ENCODE measurements at regions not wholly inside any gene's neighbourhood (a gene's known extent, or its start where the extent isn't known, plus 50 kb on each side); places are given as distances from the start of the nearest gene placed in this dataset.

DNA sequence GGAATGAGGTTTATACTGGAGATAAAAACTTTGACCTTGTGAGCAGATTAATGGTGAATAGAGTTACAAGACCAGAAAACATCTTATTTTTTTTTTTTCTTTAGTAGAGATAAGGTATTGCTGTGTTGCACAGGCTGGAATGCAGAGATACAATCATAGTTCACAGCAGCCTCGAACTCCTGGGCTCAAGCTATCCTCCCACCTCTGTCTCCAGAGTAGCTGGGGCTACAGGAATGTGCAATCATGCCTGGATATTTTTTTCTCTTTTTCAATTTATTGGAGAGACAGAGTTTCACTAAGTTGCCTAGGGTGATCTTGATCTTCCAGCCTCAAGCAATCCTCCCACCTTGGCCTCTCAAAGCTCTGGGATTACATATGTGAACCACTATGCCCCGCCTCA is 2139.1 kb downstream of the PCDH9 start:
- TF ChIP-seq, protein P1, sequence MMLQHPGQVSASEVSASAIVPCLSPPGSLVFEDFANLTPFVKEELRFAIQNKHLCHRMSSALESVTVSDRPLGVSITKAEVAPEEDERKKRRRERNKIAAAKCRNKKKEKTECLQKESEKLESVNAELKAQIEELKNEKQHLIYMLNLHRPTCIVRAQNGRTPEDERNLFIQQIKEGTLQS (IDR thresholded peaks at IDR 0.05): no peak
- TF ChIP-seq FOXA1 (IDR thresholded peaks at IDR 0.05) (no peak), YY1 (IDR thresholded peaks at IDR 0.05) (no peak), HNF4A (conservative IDR thresholded peaks at IDR 0.05) (no peak), REST (IDR thresholded peaks at IDR 0.05) (no peak), SP1 (IDR thresholded peaks at IDR 0.05) (no peak), EGR1 (IDR thresholded peaks at IDR 0.05; ENCODE audit: low read depth in 2 of 2) (no peak), JUND (IDR thresholded peaks at IDR 0.05) (no peak), FOXA2 (IDR thresholded peaks at IDR 0.05) (no peak), HNF4G (IDR thresholded peaks at IDR 0.05) (no peak), GABPA (IDR thresholded peaks at IDR 0.05 in 1 of 2, conservative IDR thresholded peaks at IDR 0.05 in 1 of 2) (no peak), MAX (IDR thresholded peaks at IDR 0.05) (no peak), RAD21 (IDR thresholded peaks at IDR 0.05) (no peak), TAF1 (conservative IDR thresholded peaks at IDR 0.05) (no peak), RXRA (IDR thresholded peaks at IDR 0.05) (no peak), NR2F2 (IDR thresholded peaks at IDR 0.05) (no peak)
- TF ChIP-seq, protein P2, sequence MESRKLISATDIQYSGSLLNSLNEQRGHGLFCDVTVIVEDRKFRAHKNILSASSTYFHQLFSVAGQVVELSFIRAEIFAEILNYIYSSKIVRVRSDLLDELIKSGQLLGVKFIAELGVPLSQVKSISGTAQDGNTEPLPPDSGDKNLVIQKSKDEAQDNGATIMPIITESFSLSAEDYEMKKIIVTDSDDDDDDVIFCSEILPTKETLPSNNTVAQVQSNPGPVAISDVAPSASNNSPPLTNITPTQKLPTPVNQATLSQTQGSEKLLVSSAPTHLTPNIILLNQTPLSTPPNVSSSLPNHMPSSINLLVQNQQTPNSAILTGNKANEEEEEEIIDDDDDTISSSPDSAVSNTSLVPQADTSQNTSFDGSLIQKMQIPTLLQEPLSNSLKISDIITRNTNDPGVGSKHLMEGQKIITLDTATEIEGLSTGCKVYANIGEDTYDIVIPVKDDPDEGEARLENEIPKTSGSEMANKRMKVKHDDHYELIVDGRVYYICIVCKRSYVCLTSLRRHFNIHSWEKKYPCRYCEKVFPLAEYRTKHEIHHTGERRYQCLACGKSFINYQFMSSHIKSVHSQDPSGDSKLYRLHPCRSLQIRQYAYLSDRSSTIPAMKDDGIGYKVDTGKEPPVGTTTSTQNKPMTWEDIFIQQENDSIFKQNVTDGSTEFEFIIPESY (IDR thresholded peaks at IDR 0.05): no peak
- TF ChIP-seq, protein P3, sequence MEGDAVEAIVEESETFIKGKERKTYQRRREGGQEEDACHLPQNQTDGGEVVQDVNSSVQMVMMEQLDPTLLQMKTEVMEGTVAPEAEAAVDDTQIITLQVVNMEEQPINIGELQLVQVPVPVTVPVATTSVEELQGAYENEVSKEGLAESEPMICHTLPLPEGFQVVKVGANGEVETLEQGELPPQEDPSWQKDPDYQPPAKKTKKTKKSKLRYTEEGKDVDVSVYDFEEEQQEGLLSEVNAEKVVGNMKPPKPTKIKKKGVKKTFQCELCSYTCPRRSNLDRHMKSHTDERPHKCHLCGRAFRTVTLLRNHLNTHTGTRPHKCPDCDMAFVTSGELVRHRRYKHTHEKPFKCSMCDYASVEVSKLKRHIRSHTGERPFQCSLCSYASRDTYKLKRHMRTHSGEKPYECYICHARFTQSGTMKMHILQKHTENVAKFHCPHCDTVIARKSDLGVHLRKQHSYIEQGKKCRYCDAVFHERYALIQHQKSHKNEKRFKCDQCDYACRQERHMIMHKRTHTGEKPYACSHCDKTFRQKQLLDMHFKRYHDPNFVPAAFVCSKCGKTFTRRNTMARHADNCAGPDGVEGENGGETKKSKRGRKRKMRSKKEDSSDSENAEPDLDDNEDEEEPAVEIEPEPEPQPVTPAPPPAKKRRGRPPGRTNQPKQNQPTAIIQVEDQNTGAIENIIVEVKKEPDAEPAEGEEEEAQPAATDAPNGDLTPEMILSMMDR (IDR thresholded peaks at IDR 0.05; ENCODE audit: low read depth, low read length, missing input control): no peak
- Histone ChIP-seq H3K27me3 (ENCODE audit: control insufficient read depth in 4 of 4, insufficient read depth in 4 of 4, low read length in 3 of 4) (no peaks in the 10 kb centered on the region), H3K9me3 (ENCODE audit: control insufficient read depth in 4 of 4, low read length in 3 of 4) (no peaks in the 10 kb centered on the region), H3K4me1 (ENCODE audit: control insufficient read depth in 4 of 4, insufficient read depth in 4 of 4, low read length in 3 of 4) (no peaks in the 10 kb centered on the region), H3K9ac (ENCODE audit: low read depth in 1 of 2, low read length in 2 of 2) (no peak overlapping the region), H3K36me3 (ENCODE audit: control insufficient read depth in 4 of 4, insufficient read depth in 3 of 4, low read depth in 1 of 4, low read length in 3 of 4) (no peaks in the 10 kb centered on the region), H3K4me3 (ENCODE audit: low read depth in 1 of 3, low read length in 3 of 3) (no peak overlapping the region), H3K27ac (ENCODE audit: low read depth in 1 of 2, low read length in 2 of 2) (no peak overlapping the region)
- no peak for DNase-seq (ENCODE audit: low spot score)
- WGBS: 52% methylated on average over 2 of the region's 2 CpGs

Measured in liver (tissue), 8 donors.